H1 (cell line): ENCODE measurements at regions not wholly inside any gene's neighbourhood (a gene's known extent, or its start where the extent isn't known, plus 50 kb on each side); places are given as distances from the start of the nearest gene placed in this dataset.

Source experiments
- CTCF ChIA-PET: fragments of 300-600 bp; sonication (Branson Sonifier 250); formaldehyde crosslinking; loops from one replicate; lab custom pipeline; 2021; ENCODE audit not compliant: partially characterized antibody; lab: Charles Lee
- POLR2A ChIA-PET: fragments of 300-600 bp; sonication (Branson Sonifier 250); formaldehyde crosslinking; loops from one replicate; lab custom pipeline; 2021; ENCODE audit warnings: inconsistent platforms; ENCODE audit not compliant: partially characterized antibody; lab: Charles Lee
- DNase-seq, 2 experiments: peaks; one replicate each; pipeline versions ENCODE4 v3.0.0 to v3.0.0-alpha.2; 2010 to 2022; ENCODE audit warnings: low spot score in 2 of 2, low read depth in 1 of 2, mixed read lengths in 1 of 2
- FAIRE-seq: peaks from 2 replicates; lab custom pipeline; 2011; peaks lifted over from hg19 to GRCh38; lab: Jason Lieb, UNC
- H2AFZ ChIP-seq: 2 replicates; pipeline ENCODE4 v1.8.1; 2012; ENCODE audit warnings: low read length, inconsistent platforms
- H2AK5ac ChIP-seq: 2 replicates; pipeline ENCODE4 v1.6.1; 2013; ENCODE audit warnings: low read depth, low read length
- H2BK120ac ChIP-seq: replicated peaks from 2 replicates; pipeline ENCODE3; 2013; ENCODE audit warnings: low read depth, low read length, inconsistent platforms
- H2BK12ac ChIP-seq: 2 replicates; pipeline ENCODE4 v1.6.1; 2013; ENCODE audit warnings: low read depth, low read length
- H2BK15ac ChIP-seq: 2 replicates; pipeline ENCODE4 v1.6.1; 2013; ENCODE audit warnings: low read length
- H2BK20ac ChIP-seq: 2 replicates; pipeline ENCODE4 v1.6.1; 2013; ENCODE audit warnings: low read length
- H2BK5ac ChIP-seq: 2 replicates; pipeline ENCODE4 v1.6.1; 2013; ENCODE audit warnings: low read depth, low read length
- H3K14ac ChIP-seq: 2 replicates; pipeline ENCODE4 v1.6.1; 2013; ENCODE audit warnings: inconsistent platforms; ENCODE audit not compliant: insufficient read length
- H3K18ac ChIP-seq: 2 replicates; pipeline ENCODE4 v1.6.1; 2013; ENCODE audit warnings: low read length; ENCODE audit errors: extremely low read depth
- H3K23ac ChIP-seq: 2 replicates; pipeline ENCODE4 v1.6.1; 2013; ENCODE audit warnings: inconsistent platforms; ENCODE audit not compliant: insufficient read length
- H3K23me2 ChIP-seq: 2 replicates; pipeline ENCODE4 v1.6.1; 2013; ENCODE audit warnings: low read depth, low read length
- H3K27ac ChIP-seq: 2 replicates; pipeline ENCODE4 v1.6.1; 2011; ENCODE audit warnings: low read depth, low read length, inconsistent platforms
- H3K27me3 ChIP-seq, 4 experiments: replicated peaks in 1 of 4; 1 replicate in 1 of 4; 2 replicates in 3 of 4; pipeline versions ENCODE4 v1.6.1 to v1.8.1; 2011 to 2013; ENCODE audit warnings: low read length in 3 of 4, mild to moderate bottlenecking in 3 of 4, inconsistent platforms in 2 of 4, mixed read lengths in 2 of 4, moderate library complexity in 1 of 4; ENCODE audit not compliant: control insufficient read depth in 3 of 4, insufficient read depth in 3 of 4; ENCODE audit errors: extremely low read depth in 1 of 4
- H3K36me3 ChIP-seq, 4 experiments: 2 replicates each; pipeline versions ENCODE4 v1.6.1 to v1.8.1; 2011 to 2013; ENCODE audit warnings: mild to moderate bottlenecking in 4 of 4, low read length in 3 of 4, moderate library complexity in 2 of 4, control low read depth in 1 of 4, inconsistent platforms in 1 of 4; ENCODE audit not compliant: insufficient read depth in 4 of 4, control insufficient read depth in 2 of 4
- H3K4ac ChIP-seq: replicated peaks from 2 replicates; pipeline ENCODE3; 2013; ENCODE audit warnings: low read length, low read depth, mixed read lengths, inconsistent platforms; ENCODE audit not compliant: insufficient read length
- H3K4me1 ChIP-seq, 4 experiments: replicated peaks in 1 of 4; 1 replicate in 1 of 4; 2 replicates in 3 of 4; pipeline versions ENCODE4 v1.6.1 to v1.8.1; 2011 to 2013; ENCODE audit warnings: low read length in 3 of 4, inconsistent platforms in 2 of 4, mixed read lengths in 1 of 4; ENCODE audit not compliant: insufficient read depth in 4 of 4, control insufficient read depth in 3 of 4
- H3K4me2 ChIP-seq, 2 experiments: 2 replicates each; pipeline versions ENCODE4 v1.6.1 to v1.8.1; 2011 to 2013; ENCODE audit warnings: low read depth in 2 of 2, low read length in 2 of 2, control low read depth in 1 of 2, inconsistent platforms in 1 of 2, mild to moderate bottlenecking in 1 of 2; ENCODE audit not compliant: insufficient read depth in 1 of 2
- H3K4me3 ChIP-seq, 4 experiments: fragments of 200-600, 300-600 bp in 1 of 4; sonication (generic), shearing (Covaris generic), sonication (Bioruptor Twin) in 1 of 4; 2 replicates each; pipeline versions ENCODE4 v1.5.1 to v1.8.1; 2011 to 2016; ENCODE audit warnings: low read length in 4 of 4, low read depth in 3 of 4, control low read depth in 2 of 4, inconsistent platforms in 2 of 4, mild to moderate bottlenecking in 2 of 4, mixed read lengths in 1 of 4, moderate library complexity in 1 of 4; ENCODE audit not compliant: insufficient read depth in 2 of 4; ENCODE audit errors: extremely low read depth in 1 of 4
- H3K56ac ChIP-seq: replicated peaks from 2 replicates; pipeline ENCODE3; 2013; ENCODE audit warnings: low read depth, mild to moderate bottlenecking, mixed read lengths, low read length, inconsistent platforms; ENCODE audit not compliant: insufficient read length
- H3K79me1 ChIP-seq: 2 replicates; pipeline ENCODE4 v1.6.1; 2013; ENCODE audit warnings: low read depth, low read length, control low read depth
- H3K79me2 ChIP-seq, 2 experiments: 2 replicates each; pipeline versions ENCODE4 v1.6.1 to v1.8.1; 2012 to 2013; ENCODE audit warnings: low read length in 2 of 2, mild to moderate bottlenecking in 2 of 2, inconsistent platforms in 1 of 2; ENCODE audit not compliant: insufficient read depth in 2 of 2, control insufficient read depth in 1 of 2
- H3K9ac ChIP-seq, 4 experiments: replicated peaks in 1 of 4; 1 replicate in 1 of 4; 2 replicates in 3 of 4; pipeline versions ENCODE4 v1.6.1 to v1.8.1; 2011 to 2013; ENCODE audit warnings: low read depth in 3 of 4, low read length in 3 of 4, control low read depth in 2 of 4, mild to moderate bottlenecking in 2 of 4, moderate library complexity in 2 of 4, inconsistent platforms in 1 of 4; ENCODE audit errors: extremely low read depth in 1 of 4
- H3K9me3 ChIP-seq, 2 experiments: 2 replicates each; pipeline versions ENCODE4 v1.6.1 to v1.8.1; 2012 to 2013; ENCODE audit warnings: mild to moderate bottlenecking in 2 of 2, moderate library complexity in 2 of 2, control low read depth in 1 of 2, inconsistent platforms in 1 of 2, low read depth in 1 of 2, low read length in 1 of 2, mixed read lengths in 1 of 2; ENCODE audit not compliant: insufficient read depth in 2 of 2
- H4K20me1 ChIP-seq, 2 experiments: replicated peaks in 1 of 2; 2 replicates each; pipeline versions ENCODE3 to v1.8.1; 2011 to 2013; ENCODE audit warnings: inconsistent platforms in 2 of 2, low read length in 2 of 2, mild to moderate bottlenecking in 1 of 2; ENCODE audit not compliant: insufficient read depth in 2 of 2, control insufficient read depth in 1 of 2
- H4K5ac ChIP-seq: 2 replicates; pipeline ENCODE4 v1.6.1; 2013; ENCODE audit warnings: low read length, low read depth, mixed read lengths, inconsistent platforms; ENCODE audit not compliant: insufficient read length
- H4K8ac ChIP-seq: 2 replicates; pipeline ENCODE4 v1.8.0; 2013; ENCODE audit warnings: mild to moderate bottlenecking, moderate library complexity, low read length, inconsistent platforms; ENCODE audit not compliant: insufficient read depth; ENCODE audit errors: extremely low read depth
- H4K91ac ChIP-seq: replicated peaks from 2 replicates; pipeline ENCODE3; 2013; ENCODE audit warnings: low read length, mixed read lengths, inconsistent platforms; ENCODE audit not compliant: insufficient read length
- GABPA ChIP-seq: IDR thresholded peaks from 2 replicates; pipeline ENCODE4 v1.6.1; 2011; ENCODE audit warnings: mild to moderate bottlenecking, low read length, moderate library complexity, borderline replicate concordance; ENCODE audit not compliant: insufficient read depth
- KDM4A ChIP-seq: IDR thresholded peaks from one replicate; pipeline ENCODE4 v1.7.1; 2012; ENCODE audit warnings: low read depth, mild to moderate bottlenecking, moderate library complexity, low read length, inconsistent platforms; ENCODE audit not compliant: severe bottlenecking
- NRF1 ChIP-seq: IDR thresholded peaks from 2 replicates; pipeline ENCODE4 v1.6.1; 2011; ENCODE audit warnings: mild to moderate bottlenecking, low read depth, low read length, improper control_type of control experiment
- POLR2AphosphoS5 ChIP-seq: IDR thresholded peaks from 2 replicates; pipeline ENCODE4 v1.6.1; 2011; ENCODE audit warnings: low read depth, low read length
- RAD21 ChIP-seq, 2 experiments: IDR thresholded peaks in 1 of 2; conservative IDR thresholded peaks in 1 of 2; 2 replicates each; pipeline ENCODE4 v1.6.1; 2011; ENCODE audit warnings: low read depth in 2 of 2, low read length in 2 of 2, improper control_type of control experiment in 1 of 2, inconsistent platforms in 1 of 2, mild to moderate bottlenecking in 1 of 2, moderate library complexity in 1 of 2
- SIN3A ChIP-seq, 2 experiments: IDR thresholded peaks in 1 of 2; conservative IDR thresholded peaks in 1 of 2; 2 replicates each; pipeline ENCODE4 v1.6.1; 2011 to 2012; ENCODE audit warnings: low read length in 2 of 2, improper control_type of control experiment in 1 of 2, low read depth in 1 of 2, mild to moderate bottlenecking in 1 of 2
- SRF ChIP-seq: IDR thresholded peaks from 2 replicates; pipeline ENCODE4 v1.6.1; 2011; ENCODE audit warnings: mild to moderate bottlenecking, low read depth, low read length, moderate library complexity
- WGBS, 2 experiments: shearing (Covaris generic) in 1 of 2; methylation state at CpG; one replicate each; pipeline versions ENCODE4 v1.1.6 to v1.1.7; 2013 to 2015; ENCODE audit warnings: low lambda C conversion rate in 2 of 2, mixed read lengths in 2 of 2, inconsistent platforms in 1 of 2, low coverage in 1 of 2, missing lambda C conversion rate in 1 of 2; ENCODE audit not compliant: insufficient replicate concordance in 2 of 2, insufficient coverage in 1 of 2, insufficient read length in 1 of 2; ENCODE audit errors: extremely low coverage in 1 of 2, missing lambda C conversion rate in 1 of 2; 5-methylcytosine and 5-hydroxymethylcytosine counted together

DNA sequence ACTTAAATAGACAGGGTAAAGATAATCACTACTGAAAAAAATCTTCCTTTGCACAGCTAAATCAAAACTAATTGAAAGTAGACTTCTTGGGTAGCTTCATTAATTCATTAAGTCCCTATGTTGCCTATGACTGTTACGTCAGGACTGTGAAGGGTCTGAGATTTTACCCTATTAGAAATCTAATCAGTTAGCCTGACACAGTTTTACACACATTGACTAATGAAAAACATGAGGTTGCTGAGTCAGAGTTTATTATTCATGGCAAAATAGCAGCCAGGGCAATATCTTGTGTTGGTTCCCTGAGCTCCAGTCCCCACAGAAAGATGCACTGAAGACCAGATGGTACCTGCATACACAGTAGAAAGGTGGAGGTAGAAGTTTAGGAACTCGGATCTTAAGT lies 262.5 kb upstream of the ZP4 start:
- DNase-seq: no peak
- 94% methylated on average over 2 of the region's 2 CpGs; no CpG with 5 or more reads in 1 of the 2 experiments for WGBS, 2 experiments
- H3K9ac ChIP-seq: no peak overlapping the region

More for the DNA sequence above, 262.5 kb upstream of the ZP4 start:
- no peak overlapping the region for H3K14ac ChIP-seq
- CTCF ChIA-PET: no interaction called here
- H3K27me3 ChIP-seq: no peaks in the 10 kb centered on the region
- H3K23me2 ChIP-seq: no peaks in the 10 kb centered on the region
- POLR2A ChIA-PET: no interaction called here
- H2BK15ac ChIP-seq: no peak overlapping the region
- no peaks in the 10 kb centered on the region for H3K9me3 ChIP-seq
- no peak overlapping the region for H2BK5ac ChIP-seq
- no peak overlapping the region for H2BK12ac ChIP-seq
- H3K4ac ChIP-seq: no peak overlapping the region
- H3K4me3 ChIP-seq: no peak overlapping the region
- H2AFZ ChIP-seq: no peak overlapping the region
- H3K4me1 ChIP-seq: no peaks in the 10 kb centered on the region
- no peak overlapping the region for H3K4me2 ChIP-seq
- no peaks in the 10 kb centered on the region for H3K79me1 ChIP-seq
- TF ChIP-seq GABPA: no peak
- no peak for TF ChIP-seq SIN3A (conservative IDR thresholded peaks at IDR 0.05 in 1 of 2, IDR thresholded peaks at IDR 0.05 in 1 of 2; ENCODE audit: low read depth in 1 of 2, low read length in 2 of 2)
- no peak for TF ChIP-seq KDM4A
- no peak for TF ChIP-seq POLR2AphosphoS5
- TF ChIP-seq RAD21 (IDR thresholded peaks at IDR 0.05 in 1 of 2, conservative IDR thresholded peaks at IDR 0.05 in 1 of 2; ENCODE audit: low read depth in 2 of 2, low read length in 2 of 2): no peak
- TF ChIP-seq SRF: no peak
- no peak for TF ChIP-seq NRF1
- TF ChIP-seq, all 59 proteins: peak for 0
- Histone ChIP-seq H3K18ac (no peak overlapping the region), H3K56ac (no peak overlapping the region), H3K79me2 (no peaks in the 10 kb centered on the region), H2AK5ac (no peak overlapping the region), H3K27ac (no peak overlapping the region), H4K91ac (no peak overlapping the region), H3K36me3 (no peaks in the 10 kb centered on the region), H4K5ac (no peak overlapping the region), H4K20me1 (no peaks in the 10 kb centered on the region), H2BK20ac (no peak overlapping the region), H3K23ac (no peak overlapping the region), H2BK120ac (no peak overlapping the region), H4K8ac (no peak overlapping the region)
- FAIRE-seq: no peak
